Activated naive CD4-positive, alpha-beta T cell treated with anti-CD3 and anti-CD28 coated beads, Interleukin-2, amount 10 ng/mL, durations not matched to agents 7 days and 5 days (primary cell): ENCODE measurements at regions not wholly inside any gene's neighbourhood (a gene's known extent, or its start where the extent isn't known, plus 50 kb on each side); places are given as distances from the start of the nearest gene placed in this dataset.

Experiments
- CTCF ChIA-PET: fragments of 350-600 bp; sonication (Branson Sonifier 250); formaldehyde crosslinking; loops from one replicate; lab custom pipeline; 2021; ENCODE audit warnings: antibody characterized with exemption; lab: Charles Lee
- DNase-seq: peaks from one replicate; pipeline ENCODE4 v3.0.0-alpha.2; 2020
- H3K27ac Mint-ChIP-seq: one replicate; pipeline ENCODE4 v1.8.0; 2021; ENCODE audit warnings: mild to moderate bottlenecking, moderate library complexity, mixed read lengths
- H3K27me3 Mint-ChIP-seq: one replicate; pipeline ENCODE4 v1.8.0; 2021; ENCODE audit warnings: mild to moderate bottlenecking, mixed read lengths
- H3K36me3 Mint-ChIP-seq: one replicate; pipeline ENCODE4 v1.8.0; 2021; ENCODE audit warnings: mixed read lengths
- H3K4me1 Mint-ChIP-seq: one replicate; pipeline ENCODE4 v1.8.0; 2021; ENCODE audit warnings: mixed read lengths
- H3K4me3 Mint-ChIP-seq: one replicate; pipeline ENCODE4 v1.8.0; 2021; ENCODE audit warnings: mild to moderate bottlenecking, moderate library complexity, mixed read lengths
- H3K9me3 Mint-ChIP-seq: one replicate; pipeline ENCODE4 v1.8.0; 2021; ENCODE audit warnings: mixed read lengths

DNA sequence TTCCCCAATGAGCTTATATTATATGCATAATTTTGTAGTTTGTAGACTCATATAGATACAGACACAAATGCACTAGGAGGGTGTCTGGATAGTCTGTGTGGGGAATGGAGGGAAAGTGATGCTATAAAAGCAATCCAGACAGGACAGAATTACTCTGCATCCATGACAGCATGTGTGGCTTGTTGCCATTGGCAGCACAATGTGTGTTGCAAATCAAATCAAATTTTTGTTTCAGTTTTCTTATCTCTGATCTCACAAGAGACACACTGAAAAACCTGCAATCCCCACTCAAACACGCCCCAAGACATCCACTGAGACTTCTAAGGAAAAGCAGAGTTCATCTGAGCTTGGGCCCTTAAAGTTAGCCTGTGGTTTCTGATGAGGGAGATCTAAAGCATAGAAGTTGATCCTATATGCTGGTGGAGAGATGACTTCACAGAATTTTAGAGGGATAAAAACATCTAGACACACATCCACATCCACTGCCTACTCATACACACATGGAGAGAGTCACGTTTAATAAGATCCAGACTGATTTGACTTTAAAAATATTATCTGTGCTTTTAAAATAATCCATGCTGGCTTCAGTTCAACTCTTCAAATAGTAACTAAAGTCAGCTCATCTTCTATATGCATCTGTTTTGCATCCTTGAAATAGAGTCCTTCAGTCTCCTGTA is 313.0 kb upstream of the PLXNA2 start:
- no peak overlapping the region for H3K27ac Mint-ChIP-seq
- no peaks in the 10 kb centered on the region for H3K27me3 Mint-ChIP-seq
- H3K4me1 Mint-ChIP-seq, result no peaks in the 10 kb centered on the region
- CTCF ChIA-PET, result no interaction called here
- no peak for DNase-seq
- no peaks in the 10 kb centered on the region for H3K36me3 Mint-ChIP-seq
- H3K9me3 Mint-ChIP-seq, result no peaks in the 10 kb centered on the region
- H3K4me3 Mint-ChIP-seq, result no peak overlapping the region

DNA sequence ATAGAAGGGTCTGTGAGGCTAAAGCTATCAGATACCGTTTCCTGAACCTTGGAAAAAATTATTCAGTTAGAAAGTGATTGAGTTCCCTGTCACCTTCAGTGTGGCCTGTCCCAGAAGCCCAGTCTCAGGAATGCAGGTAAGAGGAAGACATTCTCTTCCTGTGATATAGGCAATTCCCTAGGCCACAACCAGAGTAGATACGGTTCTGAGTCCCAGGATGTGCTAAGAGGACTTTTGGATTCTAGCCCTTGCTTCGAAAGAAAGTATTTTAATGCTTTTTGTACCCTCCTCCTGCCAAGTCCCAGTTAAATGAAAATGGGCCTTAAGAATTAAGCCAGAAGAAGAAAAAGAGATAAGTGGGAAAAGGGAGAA is 313.5 kb upstream of the PLXNA2 start:
- no peak for DNase-seq
- CTCF ChIA-PET, result no interaction called here
- H3K4me3 Mint-ChIP-seq, result no peak overlapping the region
- no peaks in the 10 kb centered on the region for H3K27me3 Mint-ChIP-seq
- H3K4me1 Mint-ChIP-seq, result no peaks in the 10 kb centered on the region
- no peak overlapping the region for H3K27ac Mint-ChIP-seq
- no peaks in the 10 kb centered on the region for H3K36me3 Mint-ChIP-seq
- H3K9me3 Mint-ChIP-seq, result no peaks in the 10 kb centered on the region

DNA sequence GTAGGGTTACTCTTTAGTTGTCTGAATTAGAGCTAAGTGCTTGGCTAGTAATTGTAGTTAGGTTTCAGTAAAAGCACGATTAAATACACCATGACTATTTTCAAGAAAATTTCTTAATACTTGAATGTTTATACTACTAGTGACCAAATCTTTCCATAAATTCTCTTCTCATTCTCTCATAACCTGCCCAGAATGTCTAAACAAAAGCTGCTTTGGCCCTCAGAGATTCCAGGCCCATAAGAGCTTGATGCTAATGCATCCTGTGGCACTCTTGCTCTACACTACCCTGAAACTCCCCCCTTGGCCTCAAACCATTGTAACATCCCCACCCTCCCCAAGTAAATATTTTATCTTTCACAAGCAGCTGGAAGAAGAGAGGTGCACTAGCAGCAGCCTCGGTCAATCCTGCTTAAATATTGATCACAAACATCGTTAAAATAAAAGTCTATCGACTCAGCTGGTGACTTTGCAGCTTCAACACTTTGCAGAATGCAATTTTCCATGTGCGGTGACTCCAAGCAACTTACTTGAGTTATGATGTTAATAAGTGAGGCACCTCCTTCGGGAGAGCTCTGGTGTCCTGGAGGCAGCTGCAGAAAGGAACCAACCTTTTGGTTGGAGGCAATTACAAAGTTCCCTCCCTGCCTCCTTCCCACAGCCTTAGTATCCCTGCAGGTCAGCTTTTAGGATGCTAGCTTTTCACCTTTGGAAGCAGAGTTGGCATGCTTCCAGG is 315.6 kb upstream of the PLXNA2 start:
- DNase-seq, result no peak
- Mint-ChIP-seq H3K27me3 (no peaks in the 10 kb centered on the region), H3K36me3 (no peaks in the 10 kb centered on the region), H3K27ac (no peak overlapping the region), H3K4me3 (no peak overlapping the region), H3K9me3 (no peaks in the 10 kb centered on the region), H3K4me1 (no peaks in the 10 kb centered on the region)
- CTCF ChIA-PET, result no interaction called here

DNA sequence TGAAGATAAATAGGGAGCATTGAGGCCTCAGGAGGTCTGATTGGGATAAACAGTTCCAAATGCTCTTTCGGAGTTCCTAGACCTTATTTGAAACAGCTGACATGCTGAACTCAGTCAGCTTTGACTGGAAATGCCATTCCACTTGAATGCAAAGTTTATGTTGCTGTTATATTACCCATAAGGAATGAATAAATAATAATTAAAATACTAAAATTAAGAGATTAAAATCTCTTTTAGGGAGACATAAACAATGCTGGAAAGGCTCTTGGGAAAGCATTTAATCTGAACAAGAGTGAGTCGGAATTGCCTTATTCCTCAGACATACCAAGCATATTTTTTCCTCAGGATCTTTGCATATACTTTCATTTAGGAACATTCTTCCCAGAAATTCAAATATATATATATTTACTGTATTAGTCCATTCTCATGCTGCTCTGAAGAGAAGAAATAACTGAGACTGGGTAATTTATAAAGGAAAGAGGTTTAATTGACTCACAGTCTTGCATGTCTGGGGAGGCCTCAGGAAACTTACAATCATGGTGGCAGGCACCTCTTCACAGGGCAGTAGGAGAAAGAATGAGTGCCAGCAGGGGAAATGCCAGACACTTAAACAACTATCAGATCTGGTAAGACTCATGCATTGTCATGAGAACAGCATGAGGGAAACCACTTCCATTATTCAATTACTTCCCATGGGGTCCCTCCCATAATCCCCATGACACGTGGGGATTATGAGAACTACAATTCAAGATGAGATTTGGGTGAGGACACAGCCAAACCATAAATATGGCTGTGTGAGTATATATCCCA is 318.2 kb upstream of the PLXNA2 start:
- H3K4me3 Mint-ChIP-seq, result no peak overlapping the region
- H3K36me3 Mint-ChIP-seq, result no peaks in the 10 kb centered on the region
- no peaks in the 10 kb centered on the region for H3K27me3 Mint-ChIP-seq
- no peak for DNase-seq
- H3K27ac Mint-ChIP-seq, result no peak overlapping the region
- CTCF ChIA-PET, result interaction anchor here (0.9 to 1.2 kb wide), 2 partner anchors 12 to 14 kb away, joined by 3 read pairs; no protein-coding TSS in a partner anchor
- no peaks in the 10 kb centered on the region for H3K4me1 Mint-ChIP-seq
- no peaks in the 10 kb centered on the region for H3K9me3 Mint-ChIP-seq

DNA sequence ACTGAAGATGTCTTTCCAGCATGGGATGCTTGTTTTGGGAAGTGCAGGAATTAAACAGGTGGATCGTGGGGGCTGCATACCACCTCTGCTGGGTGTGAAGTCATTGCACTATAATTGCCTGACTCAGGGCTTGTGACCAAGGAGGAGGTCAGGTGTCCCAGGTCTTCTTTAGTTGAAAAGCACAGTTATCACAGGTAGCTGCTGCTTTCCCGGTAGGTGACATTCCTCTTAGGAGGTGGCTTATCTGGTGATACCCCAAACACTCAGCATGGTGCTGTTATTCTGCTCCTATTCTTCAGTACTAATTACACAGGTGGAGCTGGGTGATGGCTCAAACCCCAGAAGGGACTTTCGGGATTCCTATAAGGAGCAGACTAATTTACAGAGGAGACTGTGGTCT is 320.3 kb upstream of the PLXNA2 start:
- Mint-ChIP-seq H3K27ac (no peak overlapping the region), H3K36me3 (no peaks in the 10 kb centered on the region), H3K4me1 (no peaks in the 10 kb centered on the region), H3K27me3 (no peaks in the 10 kb centered on the region), H3K4me3 (no peak overlapping the region), H3K9me3 (no peaks in the 10 kb centered on the region)
- CTCF ChIA-PET, result no interaction called here
- DNase-seq, result no peak

DNA sequence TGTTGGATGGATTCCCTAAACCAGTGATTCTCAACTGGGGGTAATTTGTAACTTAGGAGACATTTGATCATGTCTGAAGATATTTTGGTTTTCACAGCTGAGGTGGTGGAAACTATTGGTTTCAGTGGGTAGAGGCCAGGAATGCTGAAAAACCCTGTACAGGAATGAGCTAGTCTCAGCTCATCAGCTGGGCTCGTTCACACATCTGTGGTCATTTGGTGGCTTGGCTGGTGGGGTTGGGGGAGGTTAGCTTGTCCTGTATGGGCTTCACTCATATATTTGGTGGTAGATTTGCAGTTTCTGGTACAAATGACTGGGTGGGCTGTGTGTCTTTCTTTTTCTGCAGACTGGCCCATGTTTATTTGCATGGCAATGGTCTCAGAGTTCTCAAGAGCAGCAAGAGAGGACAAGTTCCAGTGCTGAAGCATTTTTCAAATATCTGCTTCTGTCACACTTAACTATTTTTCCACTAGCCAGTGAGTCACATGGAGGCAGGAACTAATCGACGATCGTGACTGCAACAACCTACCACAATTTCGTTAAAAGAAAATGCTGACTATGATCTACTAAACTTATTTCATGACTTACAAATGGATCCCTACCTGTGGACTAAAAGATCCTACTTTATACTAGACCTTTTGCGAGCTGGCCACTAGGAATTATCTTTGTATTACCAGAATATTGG is 321.7 kb upstream of the PLXNA2 start:
- H3K27me3 Mint-ChIP-seq, result no peaks in the 10 kb centered on the region
- H3K4me3 Mint-ChIP-seq, result no peak overlapping the region
- no peak for DNase-seq
- CTCF ChIA-PET, result no interaction called here
- no peak overlapping the region for H3K27ac Mint-ChIP-seq
- H3K9me3 Mint-ChIP-seq, result no peaks in the 10 kb centered on the region
- no peaks in the 10 kb centered on the region for H3K4me1 Mint-ChIP-seq
- H3K36me3 Mint-ChIP-seq, result no peaks in the 10 kb centered on the region

DNA sequence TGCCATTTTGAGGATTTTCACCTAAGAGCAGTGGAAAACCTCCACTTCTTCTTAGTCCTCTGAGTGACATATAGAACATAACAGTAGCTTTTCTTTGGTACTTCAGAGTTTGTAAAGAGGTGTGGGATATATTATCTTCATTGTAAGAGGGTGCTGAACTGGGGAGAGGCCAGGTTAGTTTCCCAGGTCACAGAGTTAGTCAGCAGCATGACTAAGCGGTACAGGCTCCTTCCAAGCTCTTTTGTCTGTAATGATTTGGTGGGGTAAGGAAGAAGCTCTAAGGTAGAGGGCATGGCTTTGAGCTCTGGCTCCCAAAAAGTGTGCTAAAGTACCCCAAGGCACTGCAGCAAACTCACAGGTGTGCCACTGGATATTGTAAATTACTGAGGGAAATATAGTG is 325.0 kb upstream of the PLXNA2 start:
- H3K27ac Mint-ChIP-seq, result no peak overlapping the region
- DNase-seq, result no peak
- CTCF ChIA-PET, result no interaction called here
- no peaks in the 10 kb centered on the region for H3K9me3 Mint-ChIP-seq
- no peak overlapping the region for H3K4me3 Mint-ChIP-seq
- no peaks in the 10 kb centered on the region for H3K4me1 Mint-ChIP-seq
- no peaks in the 10 kb centered on the region for H3K36me3 Mint-ChIP-seq
- H3K27me3 Mint-ChIP-seq, result no peaks in the 10 kb centered on the region

DNA sequence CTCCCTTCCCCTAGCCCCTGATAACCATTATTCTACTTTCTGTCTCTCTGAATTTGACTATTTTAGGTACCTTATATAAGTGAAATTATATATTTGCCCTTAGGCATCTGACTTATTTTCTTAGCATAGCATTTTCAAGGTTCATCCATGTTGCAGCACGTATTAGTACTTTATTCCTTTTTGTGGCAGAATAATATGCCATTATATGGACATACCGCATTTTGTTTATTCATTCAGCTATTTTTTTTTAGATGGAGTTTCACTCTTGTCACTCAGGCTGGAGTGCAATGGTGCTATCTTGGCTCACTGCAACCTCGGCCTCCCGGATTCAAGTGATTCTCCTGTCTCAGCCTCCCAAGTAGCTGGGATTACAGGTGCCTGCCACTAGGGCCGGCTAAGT is 326.2 kb upstream of the PLXNA2 start:
- CTCF ChIA-PET, result no interaction called here
- H3K9me3 Mint-ChIP-seq, result no peaks in the 10 kb centered on the region

DNA sequence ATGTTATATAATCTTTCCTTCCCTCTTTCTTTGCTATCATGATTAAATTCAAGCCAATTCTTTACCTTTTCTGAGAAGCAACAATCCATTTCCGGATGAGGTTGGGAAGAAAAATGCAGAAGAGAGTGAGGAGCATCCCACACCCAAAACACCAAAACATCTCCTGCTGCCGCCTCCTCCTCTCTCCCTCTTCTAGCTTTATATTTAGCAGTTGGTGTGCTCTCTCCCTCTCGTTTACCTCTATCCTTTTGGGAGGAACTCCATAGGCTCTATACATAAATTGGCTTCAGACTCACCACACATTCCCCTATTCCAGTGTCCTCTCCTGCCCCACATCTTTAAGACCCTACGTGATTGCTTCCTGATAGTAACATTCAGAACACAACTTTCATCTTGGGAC is 332.2 kb upstream of the PLXNA2 start:
- Mint-ChIP-seq H3K27ac (no peak overlapping the region), H3K9me3 (no peaks in the 10 kb centered on the region), H3K4me3 (no peak overlapping the region), H3K4me1 (no peaks in the 10 kb centered on the region), H3K36me3 (no peaks in the 10 kb centered on the region), H3K27me3 (no peaks in the 10 kb centered on the region)
- CTCF ChIA-PET, result interaction anchor here (1.2 kb wide), 1 partner anchor 15 kb away, joined by 3 read pairs; no protein-coding TSS in a partner anchor
- DNase-seq, result no peak

More for the DNA sequence above, 326.2 kb upstream of the PLXNA2 start:
- Mint-ChIP-seq H3K4me3 (no peak overlapping the region), H3K27me3 (no peaks in the 10 kb centered on the region), H3K36me3 (no peaks in the 10 kb centered on the region), H3K4me1 (no peaks in the 10 kb centered on the region), H3K27ac (no peak overlapping the region)
- no peak for DNase-seq

DNA sequence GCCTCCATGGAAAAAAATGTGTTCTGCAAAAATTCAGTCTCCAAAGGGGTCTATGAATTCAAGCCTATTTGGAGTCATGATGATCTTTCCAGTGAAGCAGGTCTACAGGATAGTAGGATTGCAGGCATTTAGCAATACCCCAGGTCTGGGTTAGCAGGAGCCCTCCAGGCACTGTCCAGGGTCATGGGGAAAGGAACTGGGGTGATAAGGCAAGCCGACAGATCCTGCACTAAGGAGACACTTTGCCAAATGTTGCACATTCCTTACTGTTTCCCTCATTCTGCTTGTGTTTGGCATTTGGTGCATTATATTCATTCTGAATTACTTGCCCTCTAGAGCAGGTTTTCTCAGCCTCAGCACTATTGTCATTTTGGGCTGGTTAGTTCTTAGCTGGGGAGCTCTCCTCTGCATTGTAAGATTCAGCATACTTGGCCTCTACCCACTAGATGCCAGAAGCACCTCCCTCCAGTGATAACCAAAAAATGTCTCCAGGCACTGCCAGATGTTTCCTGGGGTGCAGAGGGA is 333.3 kb upstream of the PLXNA2 start:
- DNase-seq, result no peak
- Mint-ChIP-seq H3K27me3 (no peaks in the 10 kb centered on the region), H3K4me1 (no peaks in the 10 kb centered on the region), H3K27ac (no peak overlapping the region), H3K4me3 (no peak overlapping the region), H3K36me3 (no peaks in the 10 kb centered on the region), H3K9me3 (no peaks in the 10 kb centered on the region)
- CTCF ChIA-PET, result no interaction called here

DNA sequence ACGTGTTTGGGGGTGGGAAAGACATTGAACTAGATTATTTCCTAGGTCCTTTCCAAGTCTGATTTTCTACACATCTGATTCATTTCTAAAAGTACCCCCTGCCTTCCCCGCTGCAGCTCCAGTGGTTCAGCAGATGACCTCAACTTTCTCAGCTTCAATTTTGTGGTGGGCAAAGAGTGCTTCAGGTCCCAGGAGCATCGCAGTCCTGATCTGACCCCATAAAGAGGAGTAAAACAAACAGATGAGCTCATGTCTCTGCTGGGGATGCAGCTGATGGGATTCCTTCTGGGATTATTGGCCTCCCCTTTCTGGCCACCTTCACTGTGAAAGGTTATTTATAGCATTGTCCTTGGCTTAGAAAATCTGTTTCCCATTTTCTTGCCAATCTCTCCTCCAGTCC is 337.0 kb upstream of the PLXNA2 start:
- Mint-ChIP-seq H3K27me3 (no peaks in the 10 kb centered on the region), H3K4me3 (no peak overlapping the region), H3K36me3 (no peaks in the 10 kb centered on the region), H3K4me1 (no peaks in the 10 kb centered on the region), H3K27ac (no peak overlapping the region), H3K9me3 (no peaks in the 10 kb centered on the region)
- CTCF ChIA-PET, result no interaction called here
- DNase-seq, result no peak

DNA sequence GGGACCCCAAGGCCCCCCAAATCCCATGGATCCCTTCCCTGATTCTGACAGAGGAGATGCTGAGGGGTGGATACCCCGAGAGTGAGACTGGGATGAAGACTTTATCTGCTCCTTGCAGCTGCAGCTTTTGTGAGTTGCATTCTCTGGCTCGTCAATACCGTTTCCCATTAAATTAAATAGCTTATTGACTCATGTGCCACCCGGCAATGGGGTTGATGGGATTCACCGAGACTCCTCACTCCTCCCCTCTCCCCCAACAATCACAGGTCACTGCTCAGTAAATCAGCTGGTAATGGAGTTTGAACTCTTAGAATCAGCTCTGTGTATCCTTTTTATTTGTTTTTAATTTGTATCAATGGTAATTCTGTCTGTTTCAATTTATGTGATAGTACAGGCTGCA is 337.5 kb upstream of the PLXNA2 start:
- H3K4me3 Mint-ChIP-seq, result no peak overlapping the region

DNA sequence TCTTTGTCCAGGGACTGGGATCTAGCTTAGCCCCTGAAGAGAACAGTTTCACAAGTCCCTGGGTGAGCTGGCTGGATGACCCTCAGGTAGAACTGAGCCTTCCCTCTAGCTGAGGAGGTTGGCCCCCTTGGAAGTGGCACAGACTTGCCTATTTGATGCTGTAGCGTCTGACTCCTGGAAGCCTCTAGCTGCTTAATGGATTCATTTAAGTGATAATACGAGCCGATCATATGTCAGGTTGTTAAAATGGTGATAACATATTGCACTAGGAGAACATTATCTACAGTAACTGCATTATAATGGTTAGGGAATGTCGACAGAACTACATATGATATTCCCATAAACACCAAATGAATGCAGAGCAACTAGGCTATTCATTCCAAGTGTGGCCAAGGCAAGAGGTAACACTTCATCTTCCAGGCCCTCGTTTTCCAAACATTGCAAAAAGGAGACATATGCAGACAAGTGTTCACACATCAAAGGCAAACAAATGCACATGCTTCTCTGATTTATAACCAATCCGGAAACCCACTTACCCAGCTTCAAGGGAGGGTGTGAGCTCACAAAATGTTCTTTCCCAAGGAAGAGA is 340.1 kb upstream of the PLXNA2 start:
- DNase-seq, result no peak
- Mint-ChIP-seq H3K4me3 (no peak overlapping the region), H3K4me1 (no peaks in the 10 kb centered on the region), H3K9me3 (no peaks in the 10 kb centered on the region), H3K27ac (no peak overlapping the region), H3K27me3 (peaks cover 5% of the 10 kb centered on the region), H3K36me3 (no peaks in the 10 kb centered on the region)
- CTCF ChIA-PET, result no interaction called here

More for the DNA sequence above, 337.5 kb upstream of the PLXNA2 start:
- CTCF ChIA-PET, result no interaction called here
- H3K4me1 Mint-ChIP-seq, result no peaks in the 10 kb centered on the region
- DNase-seq, result no peak
- H3K9me3 Mint-ChIP-seq, result no peaks in the 10 kb centered on the region
- no peak overlapping the region for H3K27ac Mint-ChIP-seq
- no peaks in the 10 kb centered on the region for H3K27me3 Mint-ChIP-seq
- no peaks in the 10 kb centered on the region for H3K36me3 Mint-ChIP-seq

DNA sequence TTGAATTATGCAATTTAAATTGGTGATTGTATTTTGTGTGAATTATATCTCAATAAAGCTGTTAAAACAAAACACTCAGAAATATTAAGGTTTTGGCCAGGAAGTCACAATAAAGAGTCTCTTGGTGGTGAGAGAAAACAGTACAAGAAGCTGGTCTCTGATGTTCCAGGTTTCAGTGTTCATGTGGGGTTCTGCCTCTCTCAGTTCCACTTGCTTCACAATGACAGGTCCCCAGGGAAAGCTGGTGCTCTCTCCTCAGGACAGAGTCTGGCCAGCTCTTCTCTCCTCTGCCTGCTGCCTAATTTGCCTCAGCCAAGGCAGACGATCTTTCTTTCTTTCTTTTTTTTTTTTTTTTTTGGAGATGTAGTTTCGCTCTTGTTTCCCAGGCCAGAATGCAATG is 342.9 kb upstream of the PLXNA2 start:
- Mint-ChIP-seq H3K4me1 (no peaks in the 10 kb centered on the region), H3K27me3 (peaks cover 5% of the 10 kb centered on the region), H3K27ac (no peak overlapping the region), H3K9me3 (no peaks in the 10 kb centered on the region), H3K36me3 (no peaks in the 10 kb centered on the region), H3K4me3 (no peak overlapping the region)
- DNase-seq, result no peak
- CTCF ChIA-PET, result no interaction called here
